Subcutaneous abdominal adipose tissue (tissue), 5 donors: ENCODE measurements at regions not wholly inside any gene's neighbourhood (a gene's known extent, or its start where the extent isn't known, plus 50 kb on each side); places are given as distances from the start of the nearest gene placed in this dataset.
"Not testable (repeated sequence)": the region's sequence is repeated elsewhere in the genome, so short reads cannot be mapped to it uniquely, and the experiment has no call there.

Source experiments
- H3K27ac ChIP-seq: one replicate; pipeline ENCODE4 v1.7.0; 2013; ENCODE audit warnings: low read depth, mild to moderate bottlenecking, inconsistent platforms, low read length, moderate library complexity
- H3K27me3 ChIP-seq, 5 donors: one replicate each; pipeline ENCODE4 v1.7.0; 2013; ENCODE audit warnings: low read length in 5 of 5, inconsistent platforms in 1 of 5; ENCODE audit not compliant: control insufficient read depth in 5 of 5, insufficient read depth in 4 of 5
- H3K36me3 ChIP-seq, 5 donors: one replicate each; pipeline ENCODE4 v1.7.0; 2013; ENCODE audit warnings: low read length in 5 of 5; ENCODE audit not compliant: control insufficient read depth in 5 of 5, insufficient read depth in 5 of 5
- H3K4me1 ChIP-seq, 5 donors: one replicate each; pipeline ENCODE4 v1.7.0; 2013; ENCODE audit warnings: low read length in 5 of 5, mild to moderate bottlenecking in 3 of 5, moderate library complexity in 1 of 5; ENCODE audit not compliant: control insufficient read depth in 5 of 5, insufficient read depth in 5 of 5
- H3K4me3 ChIP-seq, 5 donors: one replicate each; pipeline ENCODE4 v1.7.0; 2013; ENCODE audit warnings: low read length in 5 of 5, low read depth in 1 of 5
- H3K9ac ChIP-seq, 5 donors: one replicate each; pipeline ENCODE4 v1.7.0; 2013; ENCODE audit warnings: low read length in 5 of 5, mild to moderate bottlenecking in 4 of 5, moderate library complexity in 3 of 5
- H3K9me3 ChIP-seq, 5 donors: one replicate each; pipeline ENCODE4 v1.7.0; 2013; ENCODE audit warnings: low read length in 5 of 5; ENCODE audit not compliant: control insufficient read depth in 5 of 5
- donor health status: healthy.
- donor health status: healthy.
- donor health status: healthy.
- donor health status: healthy.
- donor health status: healthy.

DNA sequence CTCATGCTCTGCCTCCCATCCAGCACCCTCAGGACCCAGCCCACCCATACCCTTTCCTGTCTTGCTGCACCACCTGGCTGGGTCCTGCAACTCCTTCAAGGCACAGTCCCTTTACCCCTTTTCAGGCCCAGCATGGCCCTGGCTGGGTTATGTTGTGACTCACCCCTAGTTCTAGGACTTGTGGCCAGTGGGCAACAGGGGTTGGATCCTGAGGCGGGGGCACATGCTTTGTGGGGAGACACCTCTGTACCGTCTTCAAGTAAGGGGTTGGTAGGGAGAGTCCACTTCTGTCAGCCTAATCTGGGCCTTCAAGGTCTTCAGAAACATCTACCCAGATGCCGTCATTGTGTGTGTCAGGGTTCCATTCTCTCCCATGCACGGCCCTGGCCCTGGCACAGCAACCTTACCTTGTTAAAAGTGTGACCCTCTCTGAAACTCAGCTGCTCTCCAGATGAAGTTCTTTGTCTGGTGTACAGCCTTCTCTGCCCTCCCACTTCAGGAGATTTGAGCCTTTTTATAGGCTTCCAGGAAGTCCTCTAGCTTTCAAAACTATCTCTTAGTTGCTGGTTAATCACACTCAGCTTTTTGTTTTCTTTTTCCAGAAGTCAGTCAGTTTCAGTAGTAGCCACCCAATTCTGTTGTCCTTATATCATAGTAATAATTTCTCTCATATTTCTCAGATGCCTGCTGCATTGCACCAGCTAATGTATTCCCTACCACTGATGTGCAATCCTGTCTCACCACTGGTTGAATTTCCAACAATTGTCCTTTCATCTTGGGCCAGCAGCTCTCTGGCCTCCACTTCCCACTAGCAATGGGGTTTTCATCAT is 107.3 kb downstream of the NRN1 start:
- Histone ChIP-seq H3K36me3 (no peaks in the 10 kb centered on the region), H3K27ac (no peak overlapping the region), H3K27me3 (no peaks in the 10 kb centered on the region), H3K4me3 (no peak overlapping the region), H3K4me1 (peaks cover 0 to 11% (median 0%) of the 10 kb centered on the region in 5 donors), H3K9ac (no peak overlapping the region), H3K9me3 (no peaks in the 10 kb centered on the region)

DNA sequence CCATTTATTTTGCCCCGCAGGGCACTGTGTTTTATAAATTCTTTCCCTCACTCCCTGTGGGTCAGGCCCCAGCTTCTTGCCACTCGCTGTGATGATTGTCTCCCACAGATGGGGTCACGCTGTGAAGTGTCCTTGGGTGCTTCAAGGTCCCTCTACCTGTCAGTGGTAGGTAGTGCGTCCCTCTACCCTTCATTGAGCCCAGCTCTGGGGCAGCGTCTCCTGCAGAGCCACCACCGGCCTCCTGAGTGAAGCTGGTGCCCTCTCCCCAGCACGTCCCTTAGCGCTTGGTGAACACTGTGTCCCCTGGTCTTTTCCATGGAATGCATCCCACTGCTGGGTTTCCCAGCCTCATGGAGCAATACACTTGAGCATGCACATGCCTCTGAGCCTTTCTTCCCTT is 108.2 kb downstream of the NRN1 start:
- Histone ChIP-seq H3K4me1 (peaks cover 0 to 11% (median 0%) of the 10 kb centered on the region in 5 donors), H3K27ac (no peak overlapping the region), H3K36me3 (no peaks in the 10 kb centered on the region), H3K9ac (no peak overlapping the region), H3K4me3 (no peak overlapping the region), H3K9me3 (no peaks in the 10 kb centered on the region), H3K27me3 (no peaks in the 10 kb centered on the region)

DNA sequence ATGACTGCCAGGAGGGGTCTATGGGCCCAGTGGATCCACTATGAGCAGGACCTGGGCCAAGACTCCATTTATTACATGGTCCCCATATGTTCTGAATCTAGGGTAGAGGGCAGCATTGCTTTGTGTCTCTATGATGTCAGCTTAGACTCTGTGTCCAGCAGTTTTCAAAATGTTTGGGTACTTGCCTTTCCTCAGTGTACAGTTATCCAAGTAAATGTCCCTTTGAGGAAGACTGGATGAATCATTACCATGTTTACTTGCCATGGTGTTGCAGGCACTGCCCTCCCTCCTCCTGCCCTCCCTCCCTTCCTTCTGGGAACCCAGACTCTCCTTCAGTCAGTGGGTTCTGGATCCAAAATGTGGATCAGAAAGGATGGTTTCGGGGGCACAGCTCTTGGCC is 108.6 kb downstream of the NRN1 start:
- Histone ChIP-seq H3K9ac (no peak overlapping the region), H3K4me1 (peaks cover 0 to 11% (median 0%) of the 10 kb centered on the region in 5 donors), H3K4me3 (no peak overlapping the region), H3K27ac (peak overlapping the region; percentile 41), H3K27me3 (no peaks in the 10 kb centered on the region), H3K36me3 (no peaks in the 10 kb centered on the region), H3K9me3 (no peaks in the 10 kb centered on the region)

DNA sequence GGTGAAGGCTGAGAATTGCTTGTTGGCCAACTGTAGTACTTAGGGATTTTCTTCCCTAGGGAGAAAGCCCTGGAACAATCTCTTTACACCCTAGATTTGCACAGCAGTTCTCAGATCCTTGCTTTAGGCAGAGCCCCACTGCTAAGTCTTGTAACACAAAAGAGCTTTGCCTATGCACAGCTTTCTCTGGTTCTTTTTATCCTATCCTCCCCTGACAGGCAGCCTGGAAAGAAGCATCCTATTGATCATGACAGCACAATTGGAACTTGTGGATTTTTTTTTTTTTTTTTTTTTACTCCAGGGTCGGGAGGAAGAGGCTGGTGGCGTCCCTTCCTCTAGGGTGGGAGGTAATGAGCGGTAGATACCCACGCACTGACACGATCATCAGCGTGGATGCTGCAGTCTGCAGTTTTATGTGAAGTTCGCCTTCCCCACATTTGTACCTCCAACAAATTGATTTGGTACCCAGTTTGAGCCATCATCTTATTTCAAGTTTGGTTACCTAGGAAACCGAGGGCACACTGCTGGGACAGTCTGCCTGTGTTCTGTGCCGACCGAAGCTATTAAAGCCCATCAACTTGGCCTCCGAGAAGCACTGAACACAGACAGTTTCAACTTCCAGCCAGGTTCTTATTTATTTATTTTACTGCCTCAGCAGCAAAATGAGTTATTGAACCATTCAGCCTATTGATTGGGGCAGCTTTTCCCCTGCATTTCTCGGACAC is 110.1 kb downstream of the NRN1 start:
- H3K27me3 ChIP-seq, result no peaks in the 10 kb centered on the region
- no peak overlapping the region for H3K9ac ChIP-seq
- H3K9me3 ChIP-seq, result no peaks in the 10 kb centered on the region
- peaks cover 0 to 11% (median 0%) of the 10 kb centered on the region in 5 donors for H3K4me1 ChIP-seq
- H3K27ac ChIP-seq, result no peak overlapping the region
- no peaks in the 10 kb centered on the region for H3K36me3 ChIP-seq
- no peak overlapping the region for H3K4me3 ChIP-seq

DNA sequence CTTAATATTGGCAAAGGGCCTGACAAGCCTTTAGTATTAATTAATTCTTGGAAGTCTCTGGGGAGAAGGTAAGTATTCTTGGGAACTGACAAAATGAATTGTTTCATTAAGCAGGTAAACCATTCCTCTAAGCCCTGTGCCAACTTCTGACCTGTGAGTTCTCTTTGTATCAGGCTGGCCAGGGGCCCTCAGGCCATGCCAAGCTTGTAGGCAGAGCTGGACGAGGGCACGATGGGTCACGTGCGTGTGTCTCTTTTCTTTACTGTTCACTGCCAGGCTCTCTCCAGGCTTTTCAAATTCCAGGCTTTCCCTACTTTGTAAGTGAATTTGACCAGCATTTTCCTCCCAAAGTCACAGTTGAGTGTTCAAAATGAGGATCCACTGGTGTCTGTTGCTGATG is 112.4 kb downstream of the NRN1 start:
- Histone ChIP-seq H3K9me3 (no peaks in the 10 kb centered on the region), H3K27me3 (no peaks in the 10 kb centered on the region), H3K36me3 (no peaks in the 10 kb centered on the region), H3K9ac (no peak overlapping the region), H3K4me1 (peaks cover 0 to 11% (median 0%) of the 10 kb centered on the region in 5 donors), H3K27ac (no peak overlapping the region), H3K4me3 (no peak overlapping the region)

DNA sequence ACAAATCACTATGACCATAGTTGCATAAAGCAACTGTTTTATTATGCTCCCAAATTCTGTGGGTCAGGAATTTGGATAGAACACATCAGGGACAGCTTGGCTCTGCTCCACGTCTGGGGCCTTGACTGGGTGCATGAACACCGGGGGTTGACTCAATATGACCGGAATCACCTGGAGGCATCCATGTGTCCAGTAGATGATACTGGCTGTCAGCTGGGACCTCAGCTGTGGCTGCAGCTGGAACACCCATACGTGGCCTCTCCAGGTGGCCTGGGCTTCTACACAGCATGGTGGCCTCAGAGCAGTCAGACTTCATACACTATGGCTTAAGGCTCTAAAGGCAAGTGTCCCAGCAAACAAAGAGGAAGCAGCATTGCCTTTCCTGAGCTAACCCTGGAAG is 113.4 kb downstream of the NRN1 start:
- Histone ChIP-seq H3K27ac (no peak overlapping the region), H3K9ac (no peak overlapping the region), H3K27me3 (no peaks in the 10 kb centered on the region), H3K4me3 (no peak overlapping the region), H3K4me1 (peaks cover 0 to 9% (median 0%) of the 10 kb centered on the region in 5 donors), H3K36me3 (no peaks in the 10 kb centered on the region), H3K9me3 (no peaks in the 10 kb centered on the region)

DNA sequence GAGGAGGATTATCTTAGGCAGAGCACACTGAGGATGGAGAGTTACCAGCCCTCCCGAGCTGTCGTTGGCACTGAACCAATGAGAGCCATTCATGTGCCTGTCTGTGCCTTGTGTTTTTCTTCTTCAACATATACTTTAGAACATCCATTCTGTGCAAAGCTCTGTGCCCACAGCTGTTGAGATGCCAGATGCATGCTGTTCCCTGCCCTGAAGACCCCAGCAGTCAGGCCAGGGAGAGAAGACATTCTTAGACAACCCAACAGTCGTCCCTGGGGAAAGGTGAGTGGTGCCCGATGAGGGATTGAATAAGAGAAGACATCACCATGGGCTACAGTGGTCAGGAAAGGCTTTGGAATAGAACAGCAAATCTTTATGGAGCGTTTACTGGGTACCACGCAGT is 114.1 kb downstream of the NRN1 start:
- Histone ChIP-seq H3K9me3 (no peaks in the 10 kb centered on the region), H3K4me1 (peaks cover 0 to 3% (median 0%) of the 10 kb centered on the region in 5 donors), H3K27ac (no peak overlapping the region), H3K4me3 (peak overlapping the region in 4 of 5 donors; percentile 1 to 33 (median 18)), H3K9ac (no peak overlapping the region), H3K27me3 (no peaks in the 10 kb centered on the region), H3K36me3 (no peaks in the 10 kb centered on the region)

DNA sequence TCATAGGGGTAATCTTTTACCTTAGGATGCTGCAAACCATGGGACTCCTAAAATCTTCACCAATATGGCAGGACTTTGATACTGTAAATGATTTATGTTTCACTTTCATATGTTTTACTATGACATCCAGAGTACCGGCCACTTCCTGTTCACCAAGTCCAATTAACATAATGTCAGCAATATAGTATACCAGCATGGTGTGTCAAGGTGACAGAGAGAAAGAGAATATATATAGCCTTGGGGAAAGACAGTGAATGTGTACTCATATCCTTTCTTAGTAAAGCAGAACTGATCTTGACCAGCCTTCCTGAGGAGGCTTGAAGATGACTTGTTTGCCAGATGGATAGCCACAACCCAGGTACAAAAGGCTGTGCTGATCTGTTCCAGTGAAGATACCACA is 127.9 kb downstream of the NRN1 start:
- Histone ChIP-seq H3K4me1 (peaks cover 0 to 4% (median 0%) of the 10 kb centered on the region in 5 donors), H3K4me3 (no peak overlapping the region), H3K27ac (no peak overlapping the region), H3K9me3 (peaks cover 0 to 4% (median 0%) of the 10 kb centered on the region in 5 donors), H3K36me3 (no peaks in the 10 kb centered on the region), H3K9ac (no peak overlapping the region), H3K27me3 (no peaks in the 10 kb centered on the region)

DNA sequence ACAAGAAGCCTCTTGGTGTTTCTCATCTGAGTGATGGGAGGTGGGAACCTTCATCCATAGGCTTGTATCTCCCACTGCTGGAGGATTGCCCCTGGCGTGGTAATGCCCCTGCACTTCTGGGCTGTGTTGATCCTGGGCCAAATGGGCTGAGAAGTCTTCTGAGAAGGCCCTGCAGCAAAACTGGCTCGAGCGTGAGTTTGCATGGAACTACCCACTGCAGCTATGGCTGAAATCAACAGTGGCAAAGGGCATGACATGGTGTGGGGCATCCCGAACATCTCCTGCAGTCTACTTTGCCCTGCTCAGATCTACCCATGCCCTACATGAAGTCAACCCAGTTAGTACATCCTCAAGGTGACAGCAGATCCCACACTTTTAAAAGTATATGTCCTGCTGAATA is 130.6 kb downstream of the NRN1 start:
- Histone ChIP-seq H3K27me3 (no peaks in the 10 kb centered on the region), H3K4me3 (no peak overlapping the region), H3K27ac (no peak overlapping the region), H3K4me1 (peaks cover 0 to 4% (median 0%) of the 10 kb centered on the region in 5 donors), H3K36me3 (no peaks in the 10 kb centered on the region), H3K9me3 (peaks cover 5 to 12% (median 11%) of the 10 kb centered on the region in 5 donors), H3K9ac (no peak overlapping the region)

DNA sequence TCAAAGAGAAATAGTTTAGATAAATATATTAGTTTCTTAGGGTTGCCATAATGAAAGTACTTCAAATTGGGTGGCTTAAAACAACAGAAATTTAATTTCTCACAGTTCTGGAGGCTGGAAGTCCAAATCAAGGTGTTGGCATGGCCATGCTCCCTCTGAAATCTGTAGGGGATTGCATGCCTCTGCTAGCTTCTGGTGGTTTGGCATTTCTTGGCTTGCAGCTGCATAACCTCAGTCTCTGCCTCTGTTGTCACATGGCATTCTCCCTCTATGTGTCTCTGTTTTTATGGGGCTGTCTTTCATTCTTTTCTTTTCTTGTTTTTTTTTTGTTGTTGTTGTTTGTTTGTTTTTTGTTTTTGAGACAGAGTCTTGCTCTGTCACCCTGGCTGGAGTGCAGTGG is 132.7 kb downstream of the NRN1 start:
- not testable (repeated sequence) for H3K9ac ChIP-seq, H3K27me3 ChIP-seq, H3K27ac ChIP-seq, H3K4me1 ChIP-seq, H3K36me3 ChIP-seq, H3K4me3 ChIP-seq
- peaks cover 7 to 20% (median 18%) of the 10 kb centered on the region in 5 donors for H3K9me3 ChIP-seq
